ENCODE measurements at regions not wholly inside any gene's neighbourhood (a gene's known extent, or its start where the extent isn't known, plus 50 kb on each side); places are given as distances from the start of the nearest gene placed in this dataset.
A peak's percentile ranks its signal among the peaks of the same experiment; 100 is the strongest.
"Not testable (repeated sequence)": the region's sequence is repeated elsewhere in the genome, so short reads cannot be mapped to it uniquely, and the experiment has no call there.

DNA sequence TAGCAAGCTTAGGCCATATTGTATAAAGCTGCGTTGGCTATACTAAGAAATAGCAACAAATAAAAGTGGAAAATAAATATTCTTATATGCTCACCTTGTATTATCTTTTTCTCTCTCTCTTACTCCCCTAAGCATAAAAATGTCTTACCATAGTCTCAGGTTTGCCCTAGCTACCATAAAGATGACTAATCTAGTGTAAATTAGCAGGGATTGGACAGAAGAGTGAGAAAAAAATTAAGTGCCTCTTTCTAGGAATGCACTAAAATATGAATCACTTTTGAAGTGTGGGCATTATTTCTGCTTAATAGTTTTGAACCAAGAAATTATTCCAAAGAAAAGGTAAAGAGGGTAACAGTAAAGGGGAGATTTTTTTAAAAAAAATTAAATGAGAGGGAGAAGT lies 201.3 kb downstream of the HINT1 start:
- ATAC-seq (no peak), DNase-seq (ENCODE audit: low spot score) (no peak)

DNA sequence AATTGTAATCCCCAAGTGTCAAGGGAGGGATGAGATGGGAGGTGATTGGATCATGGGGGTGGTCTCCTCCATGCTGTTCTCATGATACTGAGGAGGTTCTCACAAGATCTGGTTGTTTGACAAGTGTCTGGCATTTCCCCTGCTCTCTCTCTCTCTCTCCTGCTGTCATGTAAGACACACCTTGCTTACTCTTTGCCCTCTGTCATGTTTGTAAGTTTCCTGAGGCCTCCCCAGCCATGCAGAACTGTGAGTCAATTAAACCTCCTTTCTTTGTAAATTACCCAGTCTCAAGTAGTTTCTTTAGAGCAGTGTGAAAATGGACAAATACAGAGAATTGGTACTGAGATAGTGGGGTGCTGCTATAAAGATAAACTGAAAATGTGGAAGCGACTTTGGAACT lies 207.9 kb downstream of the HINT1 start:
- ATAC-seq (no peak), DNase-seq (ENCODE audit: low spot score) (no peak)

DNA sequence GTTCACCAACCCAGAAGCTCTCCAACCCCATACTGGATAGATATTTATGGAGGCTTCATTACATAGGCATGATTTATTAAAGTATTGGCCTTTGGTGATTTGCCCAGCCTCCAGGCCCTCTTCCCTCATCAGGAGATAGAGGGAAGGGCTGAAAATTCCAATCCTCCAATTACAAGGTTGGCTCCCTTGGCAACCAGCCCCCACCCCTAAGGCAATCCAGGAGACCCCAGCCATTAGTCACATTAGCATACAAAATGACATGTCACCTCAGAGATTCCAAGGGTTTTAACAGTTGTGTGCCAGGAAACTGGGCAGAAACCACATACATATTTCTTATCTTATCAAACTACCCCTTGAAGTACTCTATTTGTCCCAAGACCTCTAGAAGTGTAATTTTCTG lies 210.0 kb downstream of the HINT1 start:
- DNase-seq (ENCODE audit: low spot score), result no peak
- no peak for ATAC-seq

DNA sequence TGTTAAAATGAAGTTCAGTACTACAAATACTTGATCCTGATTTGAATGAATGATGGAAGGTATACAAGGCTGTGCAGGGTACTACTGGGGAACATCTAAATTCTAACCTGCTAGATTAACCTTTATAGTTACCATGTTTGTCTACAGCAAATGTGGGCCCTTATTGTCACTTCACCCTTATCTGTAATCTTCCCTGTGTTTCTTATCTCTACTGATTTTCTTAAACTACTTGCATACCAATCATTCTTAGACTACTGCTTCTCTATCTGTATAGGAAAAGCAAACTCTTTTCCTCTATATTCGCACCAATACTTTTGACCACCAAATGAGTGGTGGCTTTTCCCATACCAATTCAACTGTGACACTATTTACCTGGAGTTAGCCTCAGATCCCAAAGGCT lies 210.7 kb downstream of the HINT1 start:
- ATAC-seq (no peak), DNase-seq (ENCODE audit: low spot score) (no peak)

DNA sequence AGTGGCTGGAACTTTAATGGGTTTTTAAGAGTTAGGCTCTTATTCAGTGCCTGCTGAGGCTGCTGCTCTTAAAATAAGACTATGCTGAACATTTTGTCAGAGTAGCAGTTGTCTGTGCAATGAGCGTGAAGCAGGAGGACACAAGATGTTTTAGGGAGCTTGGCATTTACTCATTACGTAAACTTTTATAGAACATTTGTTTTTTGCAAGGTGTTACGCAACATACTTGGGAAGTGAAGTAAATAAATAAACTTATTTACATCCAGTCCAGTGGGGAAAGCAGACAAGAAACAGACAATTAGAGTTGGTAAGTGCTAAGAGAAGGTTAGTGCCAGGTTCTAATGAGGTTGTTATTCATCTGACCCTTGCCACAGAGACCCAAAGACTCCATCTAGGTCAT lies 226.0 kb downstream of the HINT1 start:
- no peak for DNase-seq (ENCODE audit: low spot score)
- no peak for ATAC-seq

DNA sequence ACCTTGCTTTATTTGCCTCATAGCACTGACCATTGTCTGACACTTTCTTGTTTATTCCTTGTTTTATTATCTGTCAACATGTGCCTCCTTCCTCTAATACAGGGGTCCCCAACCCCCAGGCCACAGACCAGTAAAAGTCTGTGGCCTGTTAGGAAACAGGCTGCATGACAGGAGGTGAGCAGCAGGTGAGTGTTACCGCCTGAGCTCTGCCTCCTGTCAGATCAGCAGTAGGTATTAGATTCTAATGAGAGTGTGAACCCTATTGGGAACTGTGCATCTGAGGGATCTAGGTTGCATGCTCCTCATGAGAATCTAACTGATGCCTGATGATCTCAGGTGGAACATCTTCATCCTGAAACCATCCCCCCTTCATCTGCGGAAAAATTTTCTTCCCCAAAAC lies 228.0 kb downstream of the HINT1 start:
- DNase-seq (ENCODE audit: low spot score) (no peak), ATAC-seq (no peak)

DNA sequence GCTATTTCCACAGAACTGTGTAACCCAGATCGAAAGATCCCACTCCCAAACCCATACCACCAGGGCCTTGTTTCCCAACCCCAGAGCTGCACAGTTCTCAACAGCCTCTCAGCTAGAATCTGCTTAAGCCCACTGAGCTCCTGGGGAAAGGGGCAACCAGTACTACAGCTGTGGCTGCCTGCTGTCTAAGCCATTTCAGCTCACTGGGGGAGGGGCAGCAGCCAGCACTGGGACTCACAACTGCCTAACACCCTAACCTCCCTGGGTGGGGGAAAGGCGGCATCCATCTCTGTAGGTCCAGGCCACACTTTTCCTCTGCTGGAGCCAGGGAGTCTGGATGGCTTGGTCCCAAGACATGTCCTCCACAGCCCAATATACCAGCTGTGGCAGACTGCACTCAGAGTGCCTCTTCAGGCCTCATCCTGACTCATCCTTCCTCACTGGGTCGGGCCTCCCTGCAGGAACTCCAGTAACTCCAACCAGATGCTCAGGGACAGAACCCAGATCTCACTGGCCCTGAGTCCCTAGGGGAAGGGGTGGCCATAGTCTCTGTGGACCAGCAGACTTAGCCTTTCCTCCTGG lies 241.4 kb downstream of the HINT1 start:
- no peak for ATAC-seq
- DNase-seq (ENCODE audit: low spot score), result no peak

DNA sequence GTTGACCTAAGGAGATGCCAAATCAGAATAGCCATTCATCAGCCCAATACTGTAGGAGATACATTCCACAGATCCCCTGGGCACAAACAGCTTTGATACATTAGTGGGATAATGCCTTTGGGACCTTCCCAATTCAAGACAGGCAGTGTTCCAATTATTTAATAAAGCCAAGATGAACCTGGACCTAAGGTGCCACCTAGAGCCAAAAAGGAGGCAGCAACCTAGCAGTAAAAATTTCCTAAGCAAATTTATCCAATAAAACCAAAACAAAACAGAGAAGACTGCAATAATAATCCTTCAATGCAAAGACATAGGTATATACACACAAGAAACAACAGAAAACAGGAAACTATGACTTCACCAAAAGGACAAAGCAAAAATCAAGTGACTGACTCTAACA lies 253.0 kb downstream of the HINT1 start:
- no peak for DNase-seq (ENCODE audit: low spot score)
- ATAC-seq, result no peak

DNA sequence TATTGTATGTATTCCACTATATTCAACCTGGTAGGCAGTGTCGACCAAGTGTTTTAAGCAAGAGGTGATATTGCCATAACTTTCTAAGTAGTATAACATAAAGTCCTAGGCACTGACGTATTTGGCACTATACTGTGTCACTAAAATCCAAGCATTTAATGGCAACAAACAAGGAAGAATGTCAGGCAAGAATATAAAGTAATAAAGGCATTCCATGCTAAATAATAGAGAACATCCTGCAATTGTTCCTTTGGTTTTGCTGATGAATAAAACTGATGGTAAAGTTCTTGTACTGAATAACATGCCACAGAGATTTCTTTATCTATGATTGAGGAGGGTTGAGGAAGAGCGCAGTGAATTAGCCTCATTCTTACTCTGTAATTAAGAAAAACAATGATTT lies 256.9 kb downstream of the HINT1 start:
- ATAC-seq, result no peak

DNA sequence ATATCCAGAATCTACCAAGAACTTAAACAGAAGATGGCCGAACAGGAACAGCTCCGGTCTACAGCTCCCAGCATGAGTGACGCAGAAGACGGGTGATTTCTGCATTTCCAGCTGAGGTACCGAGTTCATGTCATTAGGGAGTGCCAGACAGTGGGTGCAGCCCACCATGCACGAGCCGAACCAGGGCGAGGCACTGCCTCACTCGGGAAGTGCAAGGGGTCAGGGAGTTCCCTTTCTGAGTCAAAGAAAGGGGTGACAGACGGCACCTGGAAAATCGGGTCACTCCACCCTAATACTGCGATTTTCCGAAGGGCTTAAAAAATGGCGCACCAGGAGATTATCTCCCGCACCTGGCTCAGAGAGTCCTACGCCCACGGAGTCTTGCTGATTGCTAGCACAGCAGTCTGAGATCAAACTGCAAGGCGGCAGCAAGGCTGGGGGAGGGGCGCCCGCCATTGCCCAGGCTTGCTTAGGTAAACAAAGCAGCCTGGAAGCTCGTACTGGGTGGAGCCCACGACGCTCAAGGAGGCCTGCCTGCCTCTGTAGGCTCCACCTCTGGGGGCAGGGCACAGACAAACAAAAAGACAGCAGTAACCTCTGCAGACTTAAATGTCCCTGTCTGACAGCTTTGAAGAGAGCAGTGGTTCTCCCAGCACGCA lies 267.4 kb downstream of the HINT1 start:
- not testable (repeated sequence) for ATAC-seq; DNase-seq (ENCODE audit: low spot score)

More for the DNA sequence above, 256.9 kb downstream of the HINT1 start:
- no peak for DNase-seq (ENCODE audit: low spot score)

DNA sequence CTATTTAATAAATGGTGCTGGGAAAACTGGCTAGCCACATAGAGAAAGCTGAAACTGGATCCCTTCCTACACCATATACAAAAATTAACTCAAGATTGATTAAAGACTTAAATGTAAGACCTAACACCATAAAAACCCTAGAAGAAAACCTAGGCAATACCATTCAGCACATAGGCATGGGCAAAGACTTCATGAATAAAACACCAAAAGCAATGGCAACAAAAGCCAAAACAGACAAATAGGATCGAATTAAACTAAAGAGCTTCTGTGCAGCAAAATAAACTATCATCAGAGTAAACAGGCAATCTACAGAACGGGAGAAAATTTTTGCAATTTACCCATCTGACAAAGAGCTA lies 267.9 kb downstream of the HINT1 start:
- DNase-seq (ENCODE audit: low spot score); ATAC-seq: not testable (repeated sequence)

DNA sequence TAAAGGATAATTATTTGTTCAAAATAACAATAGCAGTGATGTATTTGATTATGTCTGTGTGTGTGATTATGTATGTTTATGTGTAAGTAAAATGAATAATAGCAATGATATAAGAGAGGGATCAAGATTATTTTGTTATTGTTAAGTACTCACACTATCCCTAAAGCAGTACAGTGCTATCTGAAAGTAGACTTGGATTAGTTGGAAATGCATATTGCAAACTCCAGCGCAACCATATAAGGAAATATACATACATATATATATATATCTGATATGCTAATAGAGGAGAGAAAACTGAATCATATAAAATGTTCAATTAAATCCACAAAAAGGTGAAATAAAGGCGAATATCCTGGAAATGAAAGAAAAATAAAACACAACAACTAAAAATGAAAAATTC lies 268.4 kb downstream of the HINT1 start:
- no peak for DNase-seq (ENCODE audit: low spot score)
- ATAC-seq, result no peak

DNA sequence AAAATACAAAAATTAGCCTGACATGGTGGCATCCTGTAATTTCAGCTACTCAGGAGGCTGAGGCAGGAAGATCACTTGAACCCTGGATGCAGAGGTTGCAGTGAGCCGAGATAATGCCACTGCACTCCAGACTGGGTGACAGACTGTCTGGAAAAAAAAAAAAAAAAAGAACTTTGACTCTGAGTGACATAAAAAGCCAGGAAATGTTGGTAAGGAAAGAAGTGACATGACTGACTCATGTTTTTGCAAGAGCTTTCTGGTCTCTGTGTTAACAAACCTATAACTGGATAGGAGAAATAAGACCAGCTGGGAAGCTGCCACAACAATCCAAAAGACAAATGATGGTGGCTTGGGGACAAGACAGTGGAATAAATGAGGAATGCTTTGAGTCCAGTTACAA lies 272.1 kb downstream of the HINT1 start:
- no peak for DNase-seq (ENCODE audit: low spot score)
- no peak for ATAC-seq

DNA sequence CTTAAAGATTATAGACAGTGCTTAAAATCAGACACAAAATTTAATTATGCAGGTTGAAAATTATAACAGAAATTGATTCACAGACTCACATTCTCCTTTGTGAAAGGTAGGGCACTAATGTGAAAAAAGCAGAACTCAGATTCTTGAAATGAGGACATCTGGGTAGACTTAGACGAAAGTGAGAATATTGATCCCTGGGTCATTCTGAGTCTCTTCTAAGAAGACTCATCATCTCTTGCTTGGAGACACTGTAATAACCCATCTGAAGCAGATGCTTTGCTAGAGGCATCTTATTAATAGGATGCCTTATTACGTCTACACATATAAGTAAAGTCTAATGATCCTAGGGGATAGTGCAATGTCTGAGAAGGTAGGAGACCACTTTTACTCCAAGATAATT lies 274.4 kb downstream of the HINT1 start:
- no peak for DNase-seq (ENCODE audit: low spot score)
- no peak for ATAC-seq

DNA sequence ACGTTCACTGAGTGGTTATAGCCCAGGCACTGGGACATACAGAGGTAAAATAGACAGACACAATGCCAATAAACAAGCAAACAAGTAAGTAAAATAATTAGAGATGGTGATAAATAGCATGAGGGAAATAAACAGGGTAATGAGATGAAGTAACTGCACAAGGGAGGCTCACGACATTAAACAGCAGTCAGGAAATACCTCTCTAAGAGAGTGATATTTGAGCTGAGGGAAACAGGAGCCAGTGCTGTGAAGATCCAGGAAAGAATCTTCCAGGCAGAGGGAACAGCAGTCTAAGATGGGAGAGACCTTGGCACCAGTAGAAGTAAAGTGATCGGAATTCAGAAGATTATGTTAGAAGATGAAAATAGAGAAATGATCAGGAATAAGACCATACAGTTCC lies 279.4 kb downstream of the HINT1 start:
- DNase-seq (ENCODE audit: low spot score), result no peak
- ATAC-seq, result no peak

DNA sequence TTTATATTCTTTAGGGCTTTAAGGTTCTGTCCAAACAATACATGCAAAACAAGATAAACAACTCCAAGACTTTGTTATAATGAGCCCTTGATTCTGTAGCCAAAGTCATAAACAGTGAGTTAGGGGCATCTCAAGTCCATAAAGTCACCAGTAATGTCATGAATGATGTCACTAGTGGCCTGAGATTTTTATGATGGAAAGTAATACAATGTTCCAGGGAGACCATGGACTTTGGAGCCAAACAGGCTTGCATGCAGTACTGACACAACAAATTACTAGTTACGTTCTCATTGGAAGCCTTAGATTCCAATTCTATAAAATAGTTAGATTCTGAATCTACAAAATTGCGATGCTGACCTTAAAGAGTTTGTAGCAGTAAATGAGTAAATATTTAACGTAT lies 280.0 kb downstream of the HINT1 start:
- ATAC-seq (peak; percentile 92), DNase-seq (ENCODE audit: low spot score) (no peak)

DNA sequence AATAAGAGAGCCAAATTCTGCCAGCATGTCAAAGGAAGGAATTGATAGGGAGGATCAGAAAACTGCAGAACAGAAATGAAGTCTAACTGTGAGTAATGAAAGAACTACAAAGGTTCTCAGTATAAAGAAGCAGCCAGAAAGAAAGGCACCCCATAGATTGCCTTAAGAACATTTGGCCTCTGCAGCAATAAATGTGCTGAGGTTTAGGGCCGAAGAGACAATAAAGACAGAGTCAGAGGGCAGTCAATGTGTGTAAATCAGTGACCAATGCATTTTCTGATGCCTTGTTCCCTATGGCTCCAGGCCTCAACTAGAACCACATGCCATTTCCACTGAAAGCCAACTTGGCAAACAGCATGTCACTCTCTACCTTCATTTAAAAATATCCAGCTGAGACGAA lies 281.0 kb downstream of the HINT1 start:
- no peak for ATAC-seq
- DNase-seq (ENCODE audit: low spot score), result no peak

DNA sequence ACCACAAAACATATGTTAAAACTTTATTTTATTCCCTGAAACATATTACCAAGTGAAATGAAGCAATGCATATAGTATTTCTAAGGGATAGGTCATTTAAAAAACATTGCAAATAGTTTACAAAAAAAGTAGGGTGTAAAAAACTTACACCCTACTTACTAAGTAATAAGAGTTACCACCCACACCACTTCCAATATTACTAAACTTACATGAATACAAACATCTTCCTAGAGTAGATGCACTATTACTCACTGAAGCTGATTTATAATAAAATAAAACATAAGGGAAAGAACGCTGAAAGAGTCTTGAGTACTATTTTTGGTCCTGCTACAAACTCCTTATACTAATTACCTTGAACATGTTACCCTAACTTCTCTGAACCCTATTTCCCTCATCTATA lies 289.4 kb downstream of the HINT1 start:
- ATAC-seq, result no peak

DNA sequence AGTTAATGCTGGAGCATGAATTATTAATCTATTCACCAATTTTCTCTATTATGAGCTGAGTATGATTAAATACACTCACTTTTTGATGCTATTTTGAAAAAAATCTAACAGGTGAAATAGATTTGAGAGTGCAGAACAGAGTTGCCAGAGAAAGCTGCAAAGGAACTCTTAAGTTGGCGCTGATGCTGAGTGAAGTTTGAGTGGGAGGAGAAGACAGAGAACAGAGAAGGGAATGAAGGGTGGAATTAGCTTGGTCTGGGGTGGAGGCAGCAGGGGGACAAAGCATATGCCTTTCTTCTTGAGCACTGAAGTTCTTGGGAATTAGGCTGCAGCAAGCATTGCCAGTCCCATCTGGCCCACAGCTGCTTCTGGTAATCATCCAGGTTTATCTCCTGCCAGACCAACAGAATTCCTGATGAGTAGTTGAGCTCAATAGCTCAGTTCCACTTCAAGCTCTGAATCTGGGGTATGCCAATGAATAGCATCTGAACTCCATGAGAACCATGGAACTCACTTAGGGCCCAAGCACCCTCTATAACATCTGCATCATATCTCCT lies 290.1 kb downstream of the HINT1 start:
- ATAC-seq, result no peak

More for the DNA sequence above, 289.4 kb downstream of the HINT1 start:
- no peak for DNase-seq (ENCODE audit: low spot score)

DNA sequence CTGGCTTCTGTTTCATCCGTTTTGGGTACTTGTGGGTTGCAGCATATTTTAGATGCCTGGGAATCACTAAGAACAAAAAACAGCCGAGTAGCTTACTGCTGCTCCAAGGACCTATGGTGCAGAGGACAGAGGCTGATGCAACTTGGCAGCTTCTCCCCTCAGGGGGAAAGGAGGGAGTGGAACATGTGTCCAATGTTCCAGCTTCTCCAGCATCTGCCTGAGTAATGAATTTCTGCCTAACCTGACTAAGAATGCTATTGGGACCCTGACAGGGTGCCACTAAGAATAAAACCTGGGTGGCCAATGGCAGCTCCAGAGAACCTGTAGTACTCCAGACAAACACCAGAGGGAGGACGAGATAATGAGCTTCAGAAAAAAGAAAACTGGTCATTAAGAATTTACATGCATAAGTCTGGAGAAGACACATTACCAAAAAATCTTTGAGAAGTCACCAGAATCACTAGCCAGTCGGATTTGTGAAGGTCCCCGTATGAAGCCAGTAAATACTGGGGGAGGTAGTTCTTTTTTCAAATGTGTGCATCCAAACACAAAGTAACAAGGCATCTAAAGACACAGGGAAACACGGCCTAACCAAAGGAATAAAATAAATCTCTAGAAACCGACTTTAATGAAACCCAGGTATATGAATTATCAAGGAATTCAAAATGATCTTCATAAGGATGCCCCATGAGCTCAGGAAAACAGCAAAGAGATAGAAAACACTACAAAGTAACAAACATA lies 293.5 kb downstream of the HINT1 start:
- ATAC-seq (peak; percentile 88), DNase-seq (ENCODE audit: low spot score) (no peak)

More for the DNA sequence above, 290.1 kb downstream of the HINT1 start:
- no peak for DNase-seq (ENCODE audit: low spot score)

DNA sequence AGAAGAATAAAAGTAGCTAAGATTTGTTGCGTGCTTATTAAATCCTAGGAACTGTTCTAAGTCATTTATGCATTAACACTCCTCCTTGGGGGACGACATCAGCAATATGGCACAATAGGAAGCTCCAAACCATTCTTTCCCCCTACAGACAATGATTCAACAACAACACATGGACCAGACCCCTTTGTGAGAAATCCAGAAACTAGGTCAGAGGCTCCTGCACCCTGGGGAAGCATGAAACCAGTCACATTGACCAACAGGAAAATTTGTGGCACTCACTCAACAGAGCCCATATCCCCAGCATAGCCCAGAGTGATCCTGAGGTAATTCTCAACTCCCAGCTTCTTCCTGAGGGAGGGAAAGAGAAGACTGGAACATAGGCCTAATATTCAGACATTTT lies 294.4 kb downstream of the HINT1 start:
- no peak for DNase-seq (ENCODE audit: low spot score)

DNA sequence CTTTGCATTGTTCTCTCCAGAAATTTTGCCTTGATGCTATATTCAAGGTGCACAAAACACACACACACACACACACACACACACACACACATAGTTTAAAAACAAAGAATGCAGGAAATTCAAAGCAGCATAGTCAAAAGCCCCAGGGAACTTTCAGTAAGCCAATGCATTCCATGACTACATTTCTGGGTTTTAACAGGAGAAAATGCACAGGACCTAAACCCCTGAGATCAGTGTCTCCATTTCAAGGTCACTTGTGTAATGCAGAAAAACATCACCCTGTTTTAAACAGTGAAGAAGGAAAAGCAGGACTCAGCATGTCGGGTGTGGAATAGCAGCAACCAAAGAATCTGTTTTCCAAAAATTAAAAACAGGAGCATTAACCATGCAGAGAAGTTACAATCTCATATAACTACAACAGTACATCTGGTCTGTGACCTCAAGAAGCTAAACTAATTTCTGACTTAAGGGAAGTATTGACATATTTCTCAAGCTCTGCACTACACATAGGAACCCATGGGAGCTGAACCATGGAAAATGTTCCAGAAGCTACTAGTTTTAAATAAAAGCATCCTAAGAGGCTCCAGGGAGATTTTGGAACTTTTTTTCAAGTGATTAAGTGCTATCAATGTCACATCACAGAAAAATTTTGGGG lies 296.7 kb downstream of the HINT1 start:
- DNase-seq (ENCODE audit: low spot score) (no peak), ATAC-seq (no peak)

More for the DNA sequence above, 294.4 kb downstream of the HINT1 start:
- ATAC-seq, result no peak

Measured in left lobe of liver (tissue), 2 donors.